ENCODE measurements at regions not wholly inside any gene's neighbourhood (a gene's known extent, or its start where the extent isn't known, plus 50 kb on each side); places are given as distances from the start of the nearest gene placed in this dataset.

DNA sequence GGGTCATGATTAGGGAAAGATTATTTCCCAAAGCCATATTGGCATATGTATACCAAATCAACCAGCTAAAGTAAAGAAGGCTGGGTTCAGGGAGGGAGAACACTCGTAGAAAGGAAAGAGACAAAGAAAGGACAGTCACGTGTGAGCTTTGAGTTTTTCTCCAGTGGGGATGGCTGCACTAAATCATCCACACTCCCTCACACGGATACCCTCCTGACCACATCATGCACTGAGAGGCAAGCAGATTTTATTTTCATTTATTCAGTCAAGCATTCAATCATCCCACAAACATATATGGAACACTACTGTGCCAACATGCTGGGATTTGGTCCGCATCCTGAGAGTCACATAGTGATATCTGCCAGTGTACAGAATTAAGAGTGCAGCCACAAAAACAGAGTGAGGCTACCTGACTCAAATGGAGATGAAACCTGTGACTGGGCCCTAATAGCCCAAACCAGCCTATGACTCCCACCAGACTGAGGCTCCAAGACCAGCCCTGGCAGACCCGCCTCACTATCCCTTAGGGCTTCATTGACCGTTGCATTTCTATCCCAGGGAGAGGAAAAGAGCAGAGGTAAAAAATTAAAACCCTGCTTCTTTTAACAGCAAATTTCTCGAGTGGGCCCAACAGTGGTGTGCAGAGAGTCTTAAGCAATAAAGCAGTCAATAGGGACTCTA is 155.9 kb downstream of the BARHL2 start:
- TF ChIP-seq POLR2A (IDR thresholded peaks at IDR 0.05; ENCODE audit: low read length) (no peak), JUNB (IDR thresholded peaks at IDR 0.05) (no peak), RAD21 (conservative IDR thresholded peaks at IDR 0.05 in 1 of 2, IDR thresholded peaks at IDR 0.05 in 1 of 2) (no peak)
- TF ChIP-seq, protein P1, sequence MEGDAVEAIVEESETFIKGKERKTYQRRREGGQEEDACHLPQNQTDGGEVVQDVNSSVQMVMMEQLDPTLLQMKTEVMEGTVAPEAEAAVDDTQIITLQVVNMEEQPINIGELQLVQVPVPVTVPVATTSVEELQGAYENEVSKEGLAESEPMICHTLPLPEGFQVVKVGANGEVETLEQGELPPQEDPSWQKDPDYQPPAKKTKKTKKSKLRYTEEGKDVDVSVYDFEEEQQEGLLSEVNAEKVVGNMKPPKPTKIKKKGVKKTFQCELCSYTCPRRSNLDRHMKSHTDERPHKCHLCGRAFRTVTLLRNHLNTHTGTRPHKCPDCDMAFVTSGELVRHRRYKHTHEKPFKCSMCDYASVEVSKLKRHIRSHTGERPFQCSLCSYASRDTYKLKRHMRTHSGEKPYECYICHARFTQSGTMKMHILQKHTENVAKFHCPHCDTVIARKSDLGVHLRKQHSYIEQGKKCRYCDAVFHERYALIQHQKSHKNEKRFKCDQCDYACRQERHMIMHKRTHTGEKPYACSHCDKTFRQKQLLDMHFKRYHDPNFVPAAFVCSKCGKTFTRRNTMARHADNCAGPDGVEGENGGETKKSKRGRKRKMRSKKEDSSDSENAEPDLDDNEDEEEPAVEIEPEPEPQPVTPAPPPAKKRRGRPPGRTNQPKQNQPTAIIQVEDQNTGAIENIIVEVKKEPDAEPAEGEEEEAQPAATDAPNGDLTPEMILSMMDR (IDR thresholded peaks at IDR 0.05) = no peak
- TF ChIP-seq, protein P2, sequence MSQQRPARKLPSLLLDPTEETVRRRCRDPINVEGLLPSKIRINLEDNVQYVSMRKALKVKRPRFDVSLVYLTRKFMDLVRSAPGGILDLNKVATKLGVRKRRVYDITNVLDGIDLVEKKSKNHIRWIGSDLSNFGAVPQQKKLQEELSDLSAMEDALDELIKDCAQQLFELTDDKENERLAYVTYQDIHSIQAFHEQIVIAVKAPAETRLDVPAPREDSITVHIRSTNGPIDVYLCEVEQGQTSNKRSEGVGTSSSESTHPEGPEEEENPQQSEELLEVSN (IDR thresholded peaks at IDR 0.05; ENCODE audit: borderline replicate concordance, low read depth) = no peak
